HEK293 (cell line): ENCODE measurements at regions not wholly inside any gene's neighbourhood (a gene's known extent, or its start where the extent isn't known, plus 50 kb on each side); places are given as distances from the start of the nearest gene placed in this dataset.
"Not testable (repeated sequence)": the region's sequence is repeated elsewhere in the genome, so short reads cannot be mapped to it uniquely, and the experiment has no call there.

ENCODE experiments used
- CTCF ChIA-PET: fragments of 350-600 bp; formaldehyde crosslinking; extraction: SDS; loops from one replicate; lab custom pipeline; 2021; ENCODE audit warnings: antibody characterized with exemption; lab: Yijun Ruan, JAX
- POLR2A ChIA-PET: fragments of 300-600 bp; formaldehyde crosslinking; extraction: SDS; loops from one replicate; lab custom pipeline; 2020; ENCODE audit warnings: antibody characterized with exemption, inconsistent platforms; lab: Yijun Ruan, JAX
- H3K27ac ChIP-seq: fragments of 200-500 bp; sonication (Bioruptor generic); 2 replicates; pipeline ENCODE4 v1.5.1; 2014; ENCODE audit warnings: low read depth, low read length, control low read depth, inconsistent platforms; ENCODE audit errors: extremely low read depth
- H3K36me3 ChIP-seq, 2 experiments: fragments of 200-500 bp in 1 of 2; sonication (Bioruptor generic) in 1 of 2; 1 replicate in 1 of 2; 2 replicates in 1 of 2; pipeline ENCODE4 v1.5.1; 2014 to 2017; ENCODE audit warnings: inconsistent platforms in 2 of 2, low read length in 2 of 2; ENCODE audit not compliant: control insufficient read depth in 2 of 2, insufficient read depth in 1 of 2
- H3K4me1 ChIP-seq: fragments of 200-500 bp; sonication (Bioruptor generic); 2 replicates; pipeline ENCODE4 v1.5.1; 2014; ENCODE audit warnings: mild to moderate bottlenecking, low read length, inconsistent platforms; ENCODE audit not compliant: control insufficient read depth, insufficient read depth
- H3K4me3 ChIP-seq: 2 replicates; pipeline ENCODE4 v1.5.1; 2011; ENCODE audit warnings: low read depth, mild to moderate bottlenecking, control low read depth, low read length, moderate library complexity
- H3K9me3 ChIP-seq: fragments of 200-500 bp; sonication (Bioruptor generic); 2 replicates; pipeline ENCODE4 v1.5.1; 2014; ENCODE audit warnings: low read depth, low read length, inconsistent platforms; ENCODE audit not compliant: control insufficient read depth, insufficient read depth
- BCL11A ChIP-seq: fragments of 450-650 bp; formaldehyde crosslinking; IDR thresholded peaks from 2 replicates; pipeline ENCODE4 v1.5.1; 2016; ENCODE audit warnings: low read depth, missing biosample characterization, missing genetic modification characterization
- BCL11B ChIP-seq: fragments of 450-650 bp; formaldehyde crosslinking; IDR thresholded peaks from 2 replicates; pipeline ENCODE4 v1.5.1; 2016; ENCODE audit warnings: low read depth, missing biosample characterization, missing genetic modification characterization
- CTCF ChIP-seq: fragments of 450-650 bp; formaldehyde crosslinking; IDR thresholded peaks from 2 replicates; pipeline ENCODE4 v1.5.1; 2016; ENCODE audit warnings: missing biosample characterization, missing genetic modification characterization
- EGR2 ChIP-seq: fragments of 450-650 bp; formaldehyde crosslinking; IDR thresholded peaks from 2 replicates; pipeline ENCODE4 v1.5.1; 2016; ENCODE audit warnings: low read depth, missing biosample characterization, missing genetic modification characterization
- GLIS1 ChIP-seq: fragments of 450-650 bp; formaldehyde crosslinking; IDR thresholded peaks from 2 replicates; pipeline ENCODE4 v1.5.1; 2016; ENCODE audit warnings: missing biosample characterization, missing genetic modification characterization
- GLIS2 ChIP-seq: fragments of 450-650 bp; formaldehyde crosslinking; IDR thresholded peaks from 2 replicates; pipeline ENCODE4 v1.5.1; 2016; ENCODE audit warnings: missing biosample characterization, missing genetic modification characterization
- HOXA7 ChIP-seq: sonication (generic); formaldehyde crosslinking; IDR thresholded peaks from 2 replicates; pipeline ENCODE4 v1.8.1; 2022; ENCODE audit warnings: missing genetic modification reagents, borderline replicate concordance
- KLF9 ChIP-seq: fragments of 450-650 bp; formaldehyde crosslinking; IDR thresholded peaks from 2 replicates; pipeline ENCODE4 v1.5.1; 2016; ENCODE audit warnings: missing biosample characterization, missing genetic modification characterization, low read depth
- OSR2 ChIP-seq: fragments of 450-650 bp; formaldehyde crosslinking; IDR thresholded peaks from 2 replicates; pipeline ENCODE4 v1.5.1; 2016; ENCODE audit warnings: missing biosample characterization, missing genetic modification characterization
- TRIM28 ChIP-seq: IDR thresholded peaks from 2 replicates; pipeline ENCODE4 v1.6.1; 2011; ENCODE audit warnings: low read length, control low read depth, borderline replicate concordance
- YY1 ChIP-seq: fragments of 450-650 bp; formaldehyde crosslinking; IDR thresholded peaks from 2 replicates; pipeline ENCODE4 v1.5.1; 2018; ENCODE audit warnings: missing biosample characterization, missing genetic modification characterization
- ZBTB48 ChIP-seq: fragments of 450-650 bp; formaldehyde crosslinking; IDR thresholded peaks from 2 replicates; pipeline ENCODE4 v1.5.1; 2016; ENCODE audit warnings: missing biosample characterization, missing genetic modification characterization
- ZFHX2 ChIP-seq: fragments of 450-650 bp; formaldehyde crosslinking; conservative IDR thresholded peaks from 2 replicates; pipeline ENCODE4 v1.5.1; 2016; ENCODE audit warnings: missing biosample characterization, missing genetic modification characterization
- ZIC2 ChIP-seq: fragments of 450-650 bp; formaldehyde crosslinking; IDR thresholded peaks from 2 replicates; pipeline ENCODE4 v1.5.1; 2016; ENCODE audit warnings: missing biosample characterization, missing genetic modification characterization
- ZNF121 ChIP-seq: fragments of 450-650 bp; formaldehyde crosslinking; IDR thresholded peaks from 2 replicates; pipeline ENCODE4 v1.5.1; 2016; ENCODE audit warnings: missing biosample characterization, missing genetic modification characterization
- ZNF549 ChIP-seq: fragments of 450-650 bp; IDR thresholded peaks from 2 replicates; pipeline ENCODE4 v1.5.1; 2018; ENCODE audit warnings: missing biosample characterization, missing genetic modification characterization, mild to moderate bottlenecking, inconsistent platforms, moderate library complexity
- ZNF580 ChIP-seq: fragments of 450-650 bp; formaldehyde crosslinking; IDR thresholded peaks from 2 replicates; pipeline ENCODE4 v1.5.1; 2016; ENCODE audit warnings: missing biosample characterization, missing genetic modification characterization
- ZNF596 ChIP-seq: fragments of 450-650 bp; IDR thresholded peaks from 2 replicates; pipeline ENCODE4 v1.5.0; 2018; ENCODE audit warnings: missing biosample characterization, mild to moderate bottlenecking, missing genetic modification characterization, moderate library complexity
- ZNF600 ChIP-seq: fragments of 450-650 bp; formaldehyde crosslinking; IDR thresholded peaks from 2 replicates; pipeline ENCODE4 v1.5.1; 2016; ENCODE audit warnings: missing biosample characterization, missing genetic modification characterization
- ZNF670 ChIP-seq: fragments of 450-650 bp; formaldehyde crosslinking; IDR thresholded peaks from 2 replicates; pipeline ENCODE4 v1.5.1; 2016; ENCODE audit warnings: missing biosample characterization, missing genetic modification characterization, low read depth
- ZNF707 ChIP-seq: fragments of 450-650 bp; formaldehyde crosslinking; IDR thresholded peaks from 2 replicates; pipeline ENCODE4 v1.5.1; 2016; ENCODE audit warnings: missing biosample characterization, missing genetic modification characterization

- no peak overlapping the region for H3K27ac ChIP-seq
- CTCF ChIA-PET: interaction anchor here (1.0 kb wide), 1 partner anchor 11 kb away, joined by 4 read pairs; no protein-coding TSS in a partner anchor
- H3K36me3 ChIP-seq: no peaks in the 10 kb centered on the region
- TF ChIP-seq OSR2 (tag by site-specific recombination) (no peak), KLF9 (tag by site-specific recombination) (no peak), ZNF707 (no peak), ZBTB48 (no peak), YY1 (tag by site-specific recombination) (no peak)
- TF ChIP-seq, all 188 proteins: peak for 0
- no peaks in the 10 kb centered on the region for H3K9me3 ChIP-seq
- peaks cover 6% of the 10 kb centered on the region; the same call in 1 of the 2 replicates for H3K4me1 ChIP-seq
- H3K4me3 ChIP-seq: no peak overlapping the region
- POLR2A ChIA-PET: no interaction called here
These were observed 94.7 kb upstream of the SLC25A33 start for GRCh38 chr1:9444532-9444931.

- POLR2A ChIA-PET: interaction anchor here (0.7 kb wide), 1 partner anchor 54 kb away, joined by 5 read pairs; no protein-coding TSS in a partner anchor
- H3K4me3 ChIP-seq, H3K9me3 ChIP-seq, H3K27ac ChIP-seq, H3K4me1 ChIP-seq, H3K36me3 ChIP-seq: not testable (repeated sequence)
- CTCF ChIA-PET: interaction anchor here (1.0 to 1.2 kb wide), 3 partner anchors 8 to 17 kb away, joined by 3 to 4 read pairs (median 4); no protein-coding TSS in a partner anchor
These were observed 94.2 kb upstream of the SLC25A33 start for GRCh38 chr1:9445081-9445480.

- ChIA-PET POLR2A (interaction anchor here (0.9 kb wide), 1 partner anchor 13 kb away, joined by 4 read pairs; no protein-coding TSS in a partner anchor), CTCF (interaction anchor here (0.6 to 4.5 kb wide), 4 partner anchors 8 to 180 kb away, joined by 3 to 15 read pairs (median 7); no protein-coding TSS in a partner anchor)
- H3K36me3 ChIP-seq: no peaks in the 10 kb centered on the region
- TF ChIP-seq ZNF580 (tag by site-specific recombination): no peak
- no peak for TF ChIP-seq ZNF596 (tag by site-specific recombination)
- TF ChIP-seq HOXA7 (CRISPR knock-in tag): no peak
- no peak for TF ChIP-seq BCL11B (tag by site-specific recombination)
- TF ChIP-seq TRIM28: no peak
- H3K9me3 ChIP-seq: no peaks in the 10 kb centered on the region
- H3K4me1 ChIP-seq: peaks cover 6% of the 10 kb centered on the region; the same call in 1 of the 2 replicates
- H3K4me3 ChIP-seq: no peak overlapping the region
- no peak overlapping the region for H3K27ac ChIP-seq
These were observed 91.9 kb upstream of the SLC25A33 start for GRCh38 chr1:9447215-9447960.

- no peak overlapping the region for H3K27ac ChIP-seq
- no peaks in the 10 kb centered on the region for H3K36me3 ChIP-seq
- ChIA-PET CTCF (interaction anchor here (0.6 to 4.5 kb wide), 6 partner anchors 7 to 181 kb away, joined by 3 to 15 read pairs (median 6); no protein-coding TSS in a partner anchor), POLR2A (interaction anchor here (0.6 kb wide), 3 partner anchors 24 to 258 kb away, joined by 3 to 4 read pairs (median 3); no protein-coding TSS in a partner anchor)
- no peak overlapping the region for H3K4me3 ChIP-seq
- TF ChIP-seq ZNF670 (no peak), ZNF121 (tag by site-specific recombination) (peak; percentile 55; the same call in 1 of the 2 replicates), BCL11A (no peak), GLIS2 (peak; percentile 26; the same call in 1 of the 2 replicates), CTCF (tag by site-specific recombination) (peak; percentile 33; the same call in 1 of the 2 replicates), ZIC2 (tag by site-specific recombination) (peak; percentile 74), ZNF549 (tag by site-specific recombination) (no peak), EGR2 (tag by site-specific recombination) (peak; percentile 84), GLIS1 (tag by site-specific recombination) (peak; percentile 71), ZNF600 (no peak), ZFHX2 (tag by site-specific recombination) (peak; percentile 87)
- peaks cover 6% of the 10 kb centered on the region; the same call in 1 of the 2 replicates for H3K4me1 ChIP-seq
- H3K9me3 ChIP-seq: no peaks in the 10 kb centered on the region
These were observed 90.8 kb upstream of the SLC25A33 start for GRCh38 chr1:9448132-9449109.
